Glutamatergic neuron (in vitro differentiated cells): ENCODE measurements at regions not wholly inside any gene's neighbourhood (a gene's known extent, or its start where the extent isn't known, plus 50 kb on each side); places are given as distances from the start of the nearest gene placed in this dataset.

ENCODE experiments used
- DNase-seq: peaks from one replicate; pipeline ENCODE4 v3.0.0; 2022
- H3K27ac Mint-ChIP-seq: one replicate; pipeline ENCODE4 v1.8.0; 2020; ENCODE audit warnings: mild to moderate bottlenecking, mixed read lengths, inconsistent platforms; ENCODE audit not compliant: unreplicated experiment
- H3K27me3 Mint-ChIP-seq: one replicate; pipeline ENCODE4 v1.8.0; 2020; ENCODE audit warnings: mild to moderate bottlenecking, moderate library complexity, mixed read lengths, inconsistent platforms; ENCODE audit not compliant: unreplicated experiment
- H3K36me3 Mint-ChIP-seq: one replicate; pipeline ENCODE4 v1.8.0; 2020; ENCODE audit warnings: mild to moderate bottlenecking, mixed read lengths, inconsistent platforms; ENCODE audit not compliant: unreplicated experiment
- H3K4me1 Mint-ChIP-seq: one replicate; pipeline ENCODE4 v1.8.0; 2020; ENCODE audit warnings: mild to moderate bottlenecking, low read depth, mixed read lengths, inconsistent platforms; ENCODE audit not compliant: unreplicated experiment
- H3K4me3 Mint-ChIP-seq: one replicate; pipeline ENCODE4 v1.8.0; 2020; ENCODE audit warnings: mild to moderate bottlenecking, mixed read lengths, inconsistent platforms; ENCODE audit not compliant: unreplicated experiment
- H3K9me3 Mint-ChIP-seq: one replicate; pipeline ENCODE4 v1.8.0; 2020; ENCODE audit warnings: mild to moderate bottlenecking, moderate library complexity, mixed read lengths, inconsistent platforms; ENCODE audit not compliant: unreplicated experiment
- CTCF ChIP-seq: fragments of 200-600 bp; sonication (generic); IDR thresholded peaks from one replicate; pipeline ENCODE4 v1.5.0; 2021; ENCODE audit not compliant: partially characterized antibody, unreplicated experiment

- H3K4me3 Mint-ChIP-seq: no peak overlapping the region
- no peaks in the 10 kb centered on the region for H3K36me3 Mint-ChIP-seq
- no peak for DNase-seq
- peaks cover 8% of the 10 kb centered on the region for H3K4me1 Mint-ChIP-seq
- H3K9me3 Mint-ChIP-seq: no peaks in the 10 kb centered on the region
- H3K27me3 Mint-ChIP-seq: no peaks in the 10 kb centered on the region
- TF ChIP-seq CTCF: no peak
- no peak overlapping the region for H3K27ac Mint-ChIP-seq
Measured at GRCh38 chr2:149744865-149745264, 157.3 kb upstream of the MMADHC start.

- Mint-ChIP-seq H3K4me1 (peaks cover 8% of the 10 kb centered on the region), H3K9me3 (no peaks in the 10 kb centered on the region), H3K27me3 (no peaks in the 10 kb centered on the region), H3K27ac (no peak overlapping the region), H3K4me3 (no peak overlapping the region), H3K36me3 (no peaks in the 10 kb centered on the region)
- no peak for DNase-seq
- TF ChIP-seq CTCF: no peak
Measured at GRCh38 chr2:149743842-149744448, 156.4 kb upstream of the MMADHC start.

- no peaks in the 10 kb centered on the region for H3K27me3 Mint-ChIP-seq
- H3K4me1 Mint-ChIP-seq: peaks cover 8% of the 10 kb centered on the region
- TF ChIP-seq CTCF: no peak
- no peak overlapping the region for H3K27ac Mint-ChIP-seq
- H3K4me3 Mint-ChIP-seq: no peak overlapping the region
- no peaks in the 10 kb centered on the region for H3K36me3 Mint-ChIP-seq
- no peak for DNase-seq
- H3K9me3 Mint-ChIP-seq: no peaks in the 10 kb centered on the region
Measured at GRCh38 chr2:149741646-149742045, 154.1 kb upstream of the MMADHC start.

GRCh38 chr2:149740490-149740889, 152.9 kb upstream of the MMADHC start:
- no peak for TF ChIP-seq CTCF
- H3K36me3 Mint-ChIP-seq: no peaks in the 10 kb centered on the region
- no peaks in the 10 kb centered on the region for H3K27me3 Mint-ChIP-seq
- H3K4me3 Mint-ChIP-seq: no peak overlapping the region
- peaks cover 2% of the 10 kb centered on the region for H3K9me3 Mint-ChIP-seq
- peaks cover 8% of the 10 kb centered on the region for H3K4me1 Mint-ChIP-seq
- DNase-seq: no peak
- H3K27ac Mint-ChIP-seq: no peak overlapping the region

GRCh38 chr2:149739883-149740265, 152.3 kb upstream of the MMADHC start:
- H3K4me3 Mint-ChIP-seq: no peak overlapping the region
- H3K27me3 Mint-ChIP-seq: no peaks in the 10 kb centered on the region
- no peaks in the 10 kb centered on the region for H3K36me3 Mint-ChIP-seq
- no peak for DNase-seq
- no peak for TF ChIP-seq CTCF
- peaks cover 8% of the 10 kb centered on the region for H3K4me1 Mint-ChIP-seq
- H3K9me3 Mint-ChIP-seq: peaks cover 2% of the 10 kb centered on the region
- H3K27ac Mint-ChIP-seq: no peak overlapping the region
